GM21526 (cell line): ENCODE measurements at regions not wholly inside any gene's neighbourhood (a gene's known extent, or its start where the extent isn't known, plus 50 kb on each side); places are given as distances from the start of the nearest gene placed in this dataset.
"Not testable (repeated sequence)": the region's sequence is repeated elsewhere in the genome, so short reads cannot be mapped to it uniquely, and the experiment has no call there.

Source experiments
- ATAC-seq: cut with Tn5 transposase; IDR thresholded peaks from one replicate; pipeline ENCODE4 v1.9.1; 2021; ENCODE audit warnings: moderate library complexity; ENCODE audit not compliant: unreplicated experiment, low FRiP score

DNA sequence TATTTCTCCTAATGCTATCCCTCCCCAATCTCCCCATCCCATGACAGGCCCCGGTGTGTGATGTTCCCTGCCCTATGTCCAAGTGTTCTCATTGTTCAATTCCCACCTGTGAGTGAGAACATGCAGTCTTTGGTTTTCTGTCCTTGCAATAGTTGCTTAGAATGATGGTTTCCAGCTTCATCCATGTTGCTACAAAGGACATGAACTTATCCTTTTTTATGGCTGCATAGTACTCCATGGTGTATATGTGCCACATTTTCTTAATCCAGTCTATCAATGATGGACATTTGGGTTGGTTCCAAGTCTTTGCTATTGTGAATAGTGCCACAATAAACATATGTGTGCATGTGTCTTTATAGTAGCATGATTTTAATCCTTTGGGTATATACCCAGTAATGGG lies 51.3 kb upstream of the RIOK2 start:
- not testable (repeated sequence) for ATAC-seq

DNA sequence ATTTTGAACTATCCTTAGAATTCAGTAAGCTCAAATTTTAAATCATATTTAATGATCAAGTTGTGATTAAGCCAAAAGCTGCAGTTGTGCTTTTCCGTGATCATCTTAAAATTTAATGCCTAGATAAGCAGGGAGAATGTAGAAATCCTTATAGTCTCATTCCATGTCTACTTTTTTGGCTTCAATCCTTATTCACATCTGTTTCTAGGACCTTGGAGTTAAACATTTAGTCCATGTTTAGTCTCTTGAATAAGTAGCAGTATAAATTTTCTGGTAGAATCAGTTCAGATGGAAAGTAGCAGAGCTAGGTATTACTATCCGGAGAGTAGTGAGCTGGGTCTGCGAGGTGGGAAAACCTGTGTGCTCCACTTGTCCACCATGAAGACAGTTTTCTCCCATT lies 59.3 kb upstream of the RIOK2 start:
- ATAC-seq, result no peak

DNA sequence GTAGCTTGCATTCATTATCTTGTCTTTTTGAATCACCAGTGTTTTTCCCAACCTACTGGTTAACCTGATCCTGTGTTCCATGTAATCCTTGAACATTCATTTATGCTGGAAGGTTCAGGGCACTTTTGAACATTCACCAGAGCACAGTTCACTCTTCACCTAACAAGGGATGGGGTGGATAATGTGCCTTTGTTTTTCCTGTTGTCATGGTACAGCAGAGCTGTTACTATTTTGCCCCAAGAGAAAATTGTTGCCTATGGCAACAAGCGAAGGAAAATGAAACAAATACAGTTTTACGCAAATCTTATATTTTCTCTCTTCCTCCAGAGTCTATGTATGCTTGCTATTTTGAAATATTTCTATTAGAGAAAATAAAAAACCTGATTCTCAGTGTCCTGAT lies 60.3 kb upstream of the RIOK2 start:
- ATAC-seq, result no peak

DNA sequence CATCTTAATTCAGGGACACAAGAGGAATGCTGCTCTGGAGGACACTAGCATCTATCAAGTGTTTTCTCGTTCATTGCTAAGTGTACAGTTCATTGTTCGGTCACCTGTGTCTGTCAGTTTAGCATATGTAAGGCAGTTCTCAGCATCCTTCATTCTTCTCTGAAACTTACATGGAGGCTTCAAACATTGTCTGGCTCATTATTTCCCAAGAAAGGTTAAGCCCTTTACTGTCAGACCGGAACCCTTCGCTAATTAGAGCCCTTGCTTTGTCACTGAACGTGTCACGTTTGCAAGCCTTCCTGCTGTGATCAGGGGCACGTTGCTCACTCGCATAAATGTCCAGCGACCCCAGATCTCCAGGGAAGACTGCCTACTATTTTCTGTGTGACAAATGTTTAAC lies 62.3 kb upstream of the RIOK2 start:
- no peak for ATAC-seq

DNA sequence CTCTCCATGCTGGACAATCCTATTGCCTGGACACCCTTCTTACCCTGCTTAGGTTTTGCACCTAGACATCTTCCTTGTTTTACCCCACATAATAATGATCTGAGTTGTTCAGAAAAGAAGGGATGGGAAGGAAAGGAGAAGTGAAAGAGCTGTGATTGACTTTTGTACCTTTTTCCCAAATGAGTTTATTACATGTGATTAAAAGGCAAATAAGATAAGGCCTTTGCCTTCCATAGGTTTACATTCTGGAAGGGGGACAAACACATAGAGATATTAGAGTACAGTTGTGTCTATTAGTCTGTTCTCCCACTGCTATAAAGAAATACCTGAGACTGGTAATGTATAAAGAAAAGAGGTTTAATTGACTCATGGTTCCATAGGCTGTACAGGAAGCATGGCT lies 67.1 kb upstream of the RIOK2 start:
- ATAC-seq, result no peak

DNA sequence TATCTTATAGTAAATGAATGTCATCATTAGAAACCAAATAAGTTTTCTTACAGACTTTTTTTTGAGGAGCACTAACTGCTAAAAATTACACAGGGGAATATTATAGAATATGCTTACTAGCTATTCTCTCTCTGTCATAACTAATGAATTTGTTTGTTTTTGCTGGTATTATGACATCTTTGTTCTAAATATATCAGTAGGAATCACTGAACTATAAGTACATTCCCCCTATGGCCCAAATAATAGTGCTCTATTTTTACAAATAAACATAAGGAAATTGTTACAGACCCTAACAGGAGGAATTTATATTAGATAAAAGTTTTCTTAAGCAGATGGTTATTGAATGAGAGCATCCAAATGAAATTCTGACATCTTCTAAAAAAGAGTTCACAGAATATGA lies 83.0 kb upstream of the RIOK2 start:
- no peak for ATAC-seq

DNA sequence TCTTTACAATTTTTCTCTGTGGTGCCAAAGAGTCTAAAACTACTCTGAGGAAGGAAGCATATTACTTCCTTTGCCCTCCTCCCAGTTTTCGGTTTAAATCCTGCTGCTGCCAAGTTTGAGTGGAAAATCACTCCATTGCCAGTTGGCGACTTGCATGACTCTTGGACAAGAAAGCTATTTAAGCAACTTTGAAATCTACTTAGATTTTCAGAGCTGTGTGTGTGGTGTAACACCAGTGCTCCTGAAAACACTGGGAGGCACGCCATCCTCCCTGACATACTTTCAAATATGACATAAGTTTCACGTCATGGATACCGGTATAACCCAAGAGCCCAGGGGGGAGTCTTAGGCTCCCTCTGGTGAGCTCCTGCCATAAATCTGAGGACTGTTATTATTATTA lies 83.5 kb upstream of the RIOK2 start:
- no peak for ATAC-seq

DNA sequence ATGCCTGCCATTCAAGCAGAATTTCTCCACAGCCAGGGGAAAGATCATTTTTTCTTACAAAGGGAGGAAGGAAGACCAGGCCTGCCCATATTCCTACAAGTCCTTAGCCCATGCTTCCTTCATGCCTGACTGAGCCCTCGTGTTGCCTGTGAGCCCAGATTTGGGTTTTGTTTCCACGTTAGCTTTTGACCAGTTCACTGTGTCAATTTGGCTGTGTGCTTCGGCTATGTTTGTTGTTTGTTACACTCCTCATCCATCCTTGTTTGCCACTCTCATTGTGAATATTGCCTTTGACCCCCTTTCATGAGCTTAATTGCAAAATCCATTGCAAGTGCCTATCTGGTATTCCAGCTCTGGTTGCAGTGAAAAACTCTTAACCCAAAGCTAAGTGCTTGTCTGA lies 84.7 kb upstream of the RIOK2 start:
- ATAC-seq, result no peak

DNA sequence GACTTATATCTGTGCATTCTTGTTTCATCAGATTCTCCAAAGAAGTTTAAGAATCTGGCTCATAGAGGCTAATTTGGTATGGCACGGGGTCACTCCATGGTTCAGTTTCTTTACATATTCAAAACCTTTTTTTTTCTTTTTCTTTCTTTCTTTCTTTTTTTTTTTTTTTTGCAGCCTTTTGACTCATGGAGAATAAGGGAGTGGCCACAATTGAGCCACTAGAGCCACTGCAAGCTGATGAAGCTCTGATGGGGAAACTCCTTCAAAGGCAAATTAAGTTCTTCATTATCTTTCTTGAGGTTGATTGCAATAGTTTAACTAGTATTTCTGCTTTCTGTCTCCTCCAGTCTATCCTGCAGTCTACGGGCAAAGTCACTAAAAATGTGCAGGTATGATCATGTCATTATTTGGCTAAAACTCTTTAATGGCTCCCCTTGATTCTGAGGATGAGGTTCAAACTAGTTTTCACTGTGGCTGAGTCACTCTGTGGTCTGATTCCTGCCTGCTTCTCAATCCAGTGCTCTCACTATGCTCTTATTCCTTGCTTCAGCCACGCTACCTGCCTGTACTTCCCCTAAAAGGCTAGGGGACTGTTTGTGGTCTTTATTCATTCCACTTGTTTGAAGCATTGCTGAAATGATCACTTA lies 93.5 kb upstream of the RIOK2 start:
- ATAC-seq, result no peak

DNA sequence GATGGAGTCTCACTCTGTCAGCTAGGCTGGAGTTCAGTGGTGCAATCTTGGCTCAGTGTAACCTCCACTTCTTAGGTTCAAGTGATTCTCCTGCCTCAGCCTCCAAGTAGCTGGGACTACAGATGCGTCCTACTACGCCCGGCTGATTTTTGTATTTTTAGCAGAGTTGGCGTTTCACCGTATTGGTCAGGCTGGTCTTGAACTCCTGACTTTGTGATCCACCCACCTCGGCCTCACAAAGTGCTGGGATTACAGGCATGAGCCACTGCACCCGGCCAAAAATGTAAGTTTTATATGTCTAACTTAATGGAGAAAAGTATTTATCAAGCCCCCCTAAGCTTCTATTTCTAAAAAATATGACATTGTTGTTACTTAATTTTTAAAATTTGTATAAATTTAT lies 98.2 kb upstream of the RIOK2 start:
- ATAC-seq, result no peak

DNA sequence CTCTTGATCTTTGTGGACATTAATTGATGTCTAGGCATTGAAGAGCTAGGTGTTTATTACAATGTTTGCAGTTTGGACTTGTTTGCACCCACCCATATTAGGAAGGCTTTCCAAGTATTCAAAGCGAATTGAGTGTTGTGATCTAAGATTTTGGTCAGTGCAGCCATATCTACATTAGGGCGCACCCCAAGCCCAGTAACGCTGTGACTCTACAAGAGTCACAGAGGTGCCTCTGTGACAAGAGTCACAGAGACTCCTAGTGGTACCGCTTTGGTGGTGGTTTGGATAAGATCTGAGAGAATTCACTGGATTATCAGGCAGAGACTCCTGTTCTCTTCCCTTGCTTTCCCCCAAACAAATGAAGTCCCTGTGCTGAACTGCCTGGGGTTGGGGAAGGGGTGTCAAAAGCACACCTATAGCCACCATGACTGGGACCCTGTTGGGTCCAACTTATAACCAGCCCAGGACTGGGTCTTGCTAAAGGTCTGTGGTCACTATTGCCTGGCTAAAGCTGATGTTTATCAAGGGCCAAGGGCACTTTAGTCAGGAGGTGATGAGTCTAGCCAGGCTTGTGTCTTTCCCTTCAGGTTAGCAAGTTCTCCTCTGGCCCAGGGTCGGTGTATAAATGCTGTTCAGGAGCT lies 114.1 kb upstream of the RIOK2 start:
- ATAC-seq, result peak; percentile 97

DNA sequence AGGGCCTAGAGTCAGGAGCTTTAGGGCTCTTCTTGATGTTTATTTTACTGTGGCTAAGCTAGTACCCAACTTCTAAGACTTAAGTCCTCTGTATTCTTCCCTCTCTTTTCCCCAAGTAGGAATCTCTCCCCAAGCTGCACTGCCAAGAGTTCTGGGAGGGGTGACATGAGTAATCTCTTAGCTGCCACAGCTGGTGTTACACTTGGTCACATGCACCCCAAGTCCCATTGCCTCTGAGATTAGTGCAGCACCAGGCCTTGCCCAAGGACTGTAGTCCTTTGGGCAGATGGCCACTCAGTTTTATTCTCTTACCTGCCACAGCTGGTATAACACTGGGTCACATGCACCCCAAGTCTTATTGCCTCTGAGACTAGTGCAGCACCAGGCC lies 114.7 kb upstream of the RIOK2 start:
- no peak for ATAC-seq

DNA sequence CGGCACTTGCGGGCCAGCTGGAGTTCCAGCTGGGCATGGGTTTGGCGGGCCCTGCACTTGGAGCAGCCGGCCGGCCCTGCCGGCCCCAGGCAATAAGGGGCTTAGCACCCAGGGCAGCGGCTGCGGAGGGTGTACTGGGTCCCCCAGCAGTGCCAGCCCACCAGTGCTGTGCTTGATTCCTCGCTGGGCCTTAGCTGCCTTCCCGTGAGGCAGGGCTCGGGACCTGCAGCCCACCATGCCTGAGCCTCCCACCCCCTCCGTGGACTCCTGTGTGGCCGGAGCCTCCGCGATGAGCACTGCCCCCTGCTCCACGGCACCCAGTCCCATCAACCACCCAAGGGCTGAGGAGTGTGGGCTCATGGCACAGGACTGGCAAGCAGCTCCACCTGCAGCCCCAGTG lies 118.1 kb upstream of the RIOK2 start:
- not testable (repeated sequence) for ATAC-seq

DNA sequence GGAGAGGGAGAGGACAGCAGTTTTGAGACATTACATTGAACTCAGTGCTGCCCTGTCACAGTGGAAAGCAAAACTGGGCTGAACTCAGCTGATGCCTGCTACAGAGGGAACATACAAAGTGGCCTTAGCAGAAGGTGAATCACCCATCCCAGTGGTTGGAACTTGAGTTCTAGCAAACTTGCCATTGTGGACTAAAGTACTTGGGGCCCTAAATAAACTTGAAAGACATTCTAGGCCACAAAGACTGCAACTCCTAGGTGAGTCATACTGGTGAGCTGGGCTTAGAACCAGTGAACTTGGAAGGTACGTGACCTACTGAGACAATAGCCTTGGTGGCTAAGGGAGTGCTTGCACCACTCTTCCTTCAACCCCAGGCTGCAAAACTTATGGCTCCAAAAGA lies 155.7 kb upstream of the RIOK2 start:
- ATAC-seq, result no peak

DNA sequence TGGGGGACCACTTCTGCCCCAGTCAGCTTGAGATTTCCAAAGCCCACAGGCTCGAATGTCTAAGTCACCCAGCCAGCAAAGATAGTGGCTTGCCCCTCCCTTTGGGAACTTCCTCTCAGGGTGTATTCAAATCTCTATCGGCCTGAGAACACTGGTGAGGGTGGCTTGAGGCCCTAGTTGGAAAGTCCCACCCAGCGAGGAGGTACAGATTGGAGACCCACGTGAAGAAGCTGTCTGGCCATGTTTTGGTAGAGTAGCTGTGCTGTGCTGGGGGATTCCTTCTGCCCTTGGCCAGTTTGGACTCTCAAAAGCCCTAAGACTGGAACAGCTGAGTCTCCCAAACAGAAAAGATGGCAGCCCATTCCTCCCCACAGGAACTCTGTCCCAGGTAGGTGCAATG lies 172.7 kb upstream of the RIOK2 start:
- peak; percentile 93 for ATAC-seq

DNA sequence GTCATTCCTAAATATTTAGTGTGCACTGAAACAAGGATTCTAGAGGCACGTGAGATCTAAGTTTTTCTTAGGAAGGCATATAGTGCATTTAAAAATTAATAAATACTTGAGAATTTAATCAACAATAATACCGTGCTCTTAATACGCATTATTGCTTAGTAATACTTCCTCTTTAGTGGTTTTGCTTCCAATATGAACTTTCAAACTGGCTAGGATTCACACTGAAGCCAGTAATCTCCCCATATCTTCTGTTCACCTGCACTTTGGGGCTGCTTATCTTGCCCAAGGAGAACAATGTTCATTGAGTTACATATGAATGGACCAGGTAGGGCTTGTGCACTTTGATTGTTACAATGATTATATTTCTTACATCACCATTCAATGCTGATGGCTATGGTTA lies 180.5 kb upstream of the RIOK2 start:
- ATAC-seq, result no peak

DNA sequence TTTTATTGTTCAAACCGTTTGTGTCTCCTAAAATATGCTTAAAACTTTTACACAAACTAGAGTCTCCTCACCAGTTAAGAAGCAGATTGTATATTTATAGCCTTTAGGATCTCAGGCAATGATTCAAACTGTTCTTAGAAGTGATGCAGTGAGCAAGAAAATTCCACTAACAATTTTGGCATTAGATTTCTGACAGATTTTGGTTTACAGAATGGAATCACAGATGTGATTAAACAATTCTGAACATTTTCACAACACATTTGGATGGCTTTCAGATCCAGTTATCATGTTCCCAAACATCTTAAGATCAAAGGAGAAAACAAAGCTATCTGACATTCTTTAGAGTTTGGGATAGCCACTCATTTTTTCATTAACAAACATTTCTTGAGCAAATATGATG lies 181.7 kb upstream of the RIOK2 start:
- no peak for ATAC-seq

DNA sequence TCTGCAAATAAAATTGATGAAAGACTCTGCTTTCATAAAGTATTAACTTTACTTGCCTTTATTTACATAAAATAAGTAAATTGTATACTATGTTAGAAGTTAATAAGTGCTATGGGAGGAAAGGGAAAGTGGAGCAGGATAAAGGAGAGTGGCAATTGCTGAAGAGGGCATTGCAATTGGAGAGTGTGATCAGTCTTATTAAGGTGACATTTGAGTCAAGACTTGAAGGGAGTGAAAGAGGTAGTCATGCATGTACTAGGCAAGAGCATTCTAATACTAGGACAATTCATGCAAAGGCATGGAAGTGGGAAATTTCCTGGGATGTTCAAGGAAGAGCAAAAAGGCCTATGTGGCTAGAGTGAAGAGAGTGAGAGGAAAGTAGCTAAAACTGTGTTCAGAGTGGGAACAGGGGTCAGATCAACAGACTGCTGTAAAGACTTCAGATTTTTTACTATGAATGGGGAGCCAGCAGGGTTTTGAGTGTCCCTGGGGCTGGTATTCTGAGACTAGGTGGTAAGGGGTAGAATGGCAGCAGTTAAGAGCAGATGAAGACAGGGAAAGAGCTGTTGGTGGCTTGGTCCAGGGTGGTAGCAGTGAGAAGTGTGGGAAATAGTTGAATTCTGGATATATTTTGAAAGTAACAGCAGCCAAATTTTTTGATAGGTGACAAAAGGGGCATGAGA lies 182.3 kb upstream of the RIOK2 start:
- ATAC-seq, result no peak

DNA sequence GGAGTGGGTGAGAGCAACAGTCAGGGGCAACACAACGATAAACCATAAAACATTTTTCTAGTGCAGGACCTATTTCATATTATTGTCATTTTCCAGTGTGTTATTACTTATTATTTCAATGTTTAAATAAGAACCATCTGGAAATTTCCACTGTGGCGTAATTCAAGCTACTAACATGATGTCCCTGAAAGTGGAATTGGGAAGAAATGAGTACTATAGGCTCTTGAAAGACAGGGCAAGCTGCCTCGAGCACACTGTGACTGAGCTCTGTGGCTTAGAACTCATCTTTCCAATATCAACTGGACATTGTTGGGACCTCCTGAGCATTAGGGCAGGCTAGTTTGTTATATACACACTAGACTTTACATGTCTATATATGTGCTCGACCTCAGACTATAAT lies 182.9 kb upstream of the RIOK2 start:
- ATAC-seq, result no peak

DNA sequence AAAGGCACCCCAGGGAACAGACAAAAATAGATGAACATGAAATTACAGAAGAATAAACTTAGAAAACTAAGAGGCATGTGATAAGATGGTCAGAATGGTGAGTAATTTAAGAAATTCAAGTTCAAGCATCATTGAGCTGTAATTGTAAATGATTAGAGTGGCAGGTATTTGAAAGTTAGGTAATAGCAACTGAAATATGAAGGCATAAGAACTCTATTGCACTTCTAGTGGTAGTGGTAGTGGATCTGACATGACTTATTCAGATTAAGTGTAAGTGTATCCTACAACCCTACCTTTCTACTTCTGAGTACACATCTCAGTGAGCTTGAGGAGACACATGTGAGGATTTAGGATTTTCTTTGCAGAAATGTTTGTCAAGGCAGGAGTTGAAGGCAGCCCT lies 192.9 kb upstream of the RIOK2 start:
- no peak for ATAC-seq

DNA sequence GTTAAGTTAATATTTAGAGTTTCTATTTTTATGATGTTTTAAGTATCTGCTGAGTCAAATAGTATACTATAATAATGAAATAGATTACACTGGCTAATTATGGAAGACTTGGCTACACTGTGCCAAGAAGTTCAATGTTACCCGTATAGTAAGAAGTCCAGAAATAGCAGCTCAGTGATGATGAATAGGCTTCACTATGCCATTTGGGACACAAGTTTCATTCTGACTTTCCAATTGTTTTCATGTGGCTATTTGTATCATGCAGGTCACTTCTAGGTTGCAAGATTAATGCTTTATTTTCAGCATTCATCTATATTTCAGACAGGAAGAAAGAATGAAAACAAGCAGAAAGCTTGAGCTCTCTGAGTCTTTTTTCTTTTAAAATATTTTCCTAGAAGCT lies 194.5 kb upstream of the RIOK2 start:
- ATAC-seq, result no peak

DNA sequence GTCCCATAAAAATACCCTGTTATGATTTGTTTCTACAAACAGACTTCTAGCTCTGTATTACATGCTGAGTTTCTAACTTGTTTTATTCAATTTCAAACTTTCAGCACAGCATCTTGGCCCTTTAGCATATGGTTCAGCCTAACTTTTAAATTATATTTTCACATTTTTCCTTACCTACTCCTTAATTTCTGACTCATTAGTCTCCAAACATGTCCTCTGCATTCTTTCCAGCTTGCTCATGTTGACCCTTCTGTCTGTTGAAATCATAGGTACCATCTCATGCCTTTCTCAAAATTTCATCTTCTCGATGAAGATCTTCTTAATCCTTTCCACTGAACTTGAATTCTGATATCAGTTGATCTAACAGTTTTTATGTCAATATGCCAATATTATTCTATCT lies 200.9 kb upstream of the RIOK2 start:
- no peak for ATAC-seq
